Prostate gland (tissue), 2 donors: ENCODE measurements at regions not wholly inside any gene's neighbourhood (a gene's known extent, or its start where the extent isn't known, plus 50 kb on each side); places are given as distances from the start of the nearest gene placed in this dataset.

Experiments used
- POLR2A ChIP-seq: fragments of 450-650 bp; IDR thresholded peaks from one replicate; pipeline ENCODE4 v1.6.1; 2016; ENCODE audit warnings: antibody characterized with exemption, mild to moderate bottlenecking
- POLR2AphosphoS5 ChIP-seq: sonication (generic); formaldehyde crosslinking; IDR thresholded peaks from one replicate; pipeline ENCODE4 v1.6.1; 2017; ENCODE audit warnings: antibody characterized with exemption
- TF ChIP-seq, protein P1 (sequence below), 4 experiments: fragments of 200-600 bp in 2 of 4; fragments of 450-650 bp in 2 of 4; sonication (generic) in 2 of 4; IDR thresholded peaks; 1 replicate in 3 of 4; 2 replicates in 1 of 4; pipeline ENCODE4 v1.5.1; 2016 to 2019; ENCODE audit warnings: antibody characterized with exemption in 4 of 4, mild to moderate bottlenecking in 2 of 4, moderate library complexity in 2 of 4

- TF ChIP-seq POLR2A (no peak), POLR2AphosphoS5 (no peak)
- TF ChIP-seq, protein P1, sequence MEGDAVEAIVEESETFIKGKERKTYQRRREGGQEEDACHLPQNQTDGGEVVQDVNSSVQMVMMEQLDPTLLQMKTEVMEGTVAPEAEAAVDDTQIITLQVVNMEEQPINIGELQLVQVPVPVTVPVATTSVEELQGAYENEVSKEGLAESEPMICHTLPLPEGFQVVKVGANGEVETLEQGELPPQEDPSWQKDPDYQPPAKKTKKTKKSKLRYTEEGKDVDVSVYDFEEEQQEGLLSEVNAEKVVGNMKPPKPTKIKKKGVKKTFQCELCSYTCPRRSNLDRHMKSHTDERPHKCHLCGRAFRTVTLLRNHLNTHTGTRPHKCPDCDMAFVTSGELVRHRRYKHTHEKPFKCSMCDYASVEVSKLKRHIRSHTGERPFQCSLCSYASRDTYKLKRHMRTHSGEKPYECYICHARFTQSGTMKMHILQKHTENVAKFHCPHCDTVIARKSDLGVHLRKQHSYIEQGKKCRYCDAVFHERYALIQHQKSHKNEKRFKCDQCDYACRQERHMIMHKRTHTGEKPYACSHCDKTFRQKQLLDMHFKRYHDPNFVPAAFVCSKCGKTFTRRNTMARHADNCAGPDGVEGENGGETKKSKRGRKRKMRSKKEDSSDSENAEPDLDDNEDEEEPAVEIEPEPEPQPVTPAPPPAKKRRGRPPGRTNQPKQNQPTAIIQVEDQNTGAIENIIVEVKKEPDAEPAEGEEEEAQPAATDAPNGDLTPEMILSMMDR (IDR thresholded peaks at IDR 0.05), result no peak
Measured at GRCh38 chr11:90294526-90294925, 71.7 kb upstream of the CHORDC1 start.
